ENCODE measurements at regions not wholly inside any gene's neighbourhood (a gene's known extent, or its start where the extent isn't known, plus 50 kb on each side); places are given as distances from the start of the nearest gene placed in this dataset.
A peak's percentile ranks its signal among the peaks of the same experiment; 100 is the strongest.
"Not testable (repeated sequence)": the region's sequence is repeated elsewhere in the genome, so short reads cannot be mapped to it uniquely, and the experiment has no call there.

GRCh38 chr4:3947761-3948160 lies 181.6 kb downstream of the ADRA2C start:
- not testable (repeated sequence) for H3K36me3 ChIP-seq (ENCODE audit: control insufficient read depth in 1 of 2, insufficient read depth in 2 of 2, low read length in 2 of 2)

GRCh38 chr4:3948210-3948609 lies 182.0 kb downstream of the ADRA2C start:
- not testable (repeated sequence) for H3K4me3 ChIP-seq (ENCODE audit: low read depth in 1 of 2, low read length in 2 of 2); H3K9ac ChIP-seq (ENCODE audit: low read depth in 1 of 2, low read length in 2 of 2); H3K9me3 ChIP-seq (ENCODE audit: control insufficient read depth in 1 of 2, low read length in 2 of 2); H3K4me1 ChIP-seq (ENCODE audit: control insufficient read depth in 1 of 2, insufficient read depth in 2 of 2, low read length in 2 of 2); H3K27me3 ChIP-seq (ENCODE audit: control insufficient read depth in 1 of 2, insufficient read depth in 2 of 2, low read length in 2 of 2); H3K27ac ChIP-seq (ENCODE audit: low read depth, low read length); H3K36me3 ChIP-seq (ENCODE audit: control insufficient read depth in 1 of 2, insufficient read depth in 2 of 2, low read length in 2 of 2)

More at GRCh38 chr4:3947761-3948160, 181.6 kb downstream of the ADRA2C start:
- H3K9me3 ChIP-seq (ENCODE audit: control insufficient read depth in 1 of 2, low read length in 2 of 2); H3K27me3 ChIP-seq (ENCODE audit: control insufficient read depth in 1 of 2, insufficient read depth in 2 of 2, low read length in 2 of 2); H3K9ac ChIP-seq (ENCODE audit: low read depth in 1 of 2, low read length in 2 of 2); H3K4me3 ChIP-seq (ENCODE audit: low read depth in 1 of 2, low read length in 2 of 2); H3K4me1 ChIP-seq (ENCODE audit: control insufficient read depth in 1 of 2, insufficient read depth in 2 of 2, low read length in 2 of 2); H3K27ac ChIP-seq (ENCODE audit: low read depth, low read length): not testable (repeated sequence)

GRCh38 chr4:3949916-3950315 lies 183.7 kb downstream of the ADRA2C start:
- H3K9ac ChIP-seq (ENCODE audit: low read depth in 1 of 2, low read length in 2 of 2); H3K4me1 ChIP-seq (ENCODE audit: control insufficient read depth in 1 of 2, insufficient read depth in 2 of 2, low read length in 2 of 2); H3K27me3 ChIP-seq (ENCODE audit: control insufficient read depth in 1 of 2, insufficient read depth in 2 of 2, low read length in 2 of 2); H3K9me3 ChIP-seq (ENCODE audit: control insufficient read depth in 1 of 2, low read length in 2 of 2); H3K27ac ChIP-seq (ENCODE audit: low read depth, low read length); H3K4me3 ChIP-seq (ENCODE audit: low read depth in 1 of 2, low read length in 2 of 2); H3K36me3 ChIP-seq (ENCODE audit: control insufficient read depth in 1 of 2, insufficient read depth in 2 of 2, low read length in 2 of 2): not testable (repeated sequence)

- not testable (repeated sequence) for H3K4me1 ChIP-seq (ENCODE audit: control insufficient read depth in 1 of 2, insufficient read depth in 2 of 2, low read length in 2 of 2); H3K27ac ChIP-seq (ENCODE audit: low read depth, low read length); H3K9me3 ChIP-seq (ENCODE audit: control insufficient read depth in 1 of 2, low read length in 2 of 2); H3K9ac ChIP-seq (ENCODE audit: low read depth in 1 of 2, low read length in 2 of 2); H3K27me3 ChIP-seq (ENCODE audit: control insufficient read depth in 1 of 2, insufficient read depth in 2 of 2, low read length in 2 of 2); H3K4me3 ChIP-seq (ENCODE audit: low read depth in 1 of 2, low read length in 2 of 2); H3K36me3 ChIP-seq (ENCODE audit: control insufficient read depth in 1 of 2, insufficient read depth in 2 of 2, low read length in 2 of 2)
These were observed 186.4 kb downstream of the ADRA2C start for GRCh38 chr4:3952443-3953139.

GRCh38 chr4:3953140-3953489 lies 186.9 kb downstream of the ADRA2C start:
- H3K27ac ChIP-seq (ENCODE audit: low read depth, low read length); H3K27me3 ChIP-seq (ENCODE audit: control insufficient read depth in 1 of 2, insufficient read depth in 2 of 2, low read length in 2 of 2); H3K4me1 ChIP-seq (ENCODE audit: control insufficient read depth in 1 of 2, insufficient read depth in 2 of 2, low read length in 2 of 2); H3K9ac ChIP-seq (ENCODE audit: low read depth in 1 of 2, low read length in 2 of 2); H3K36me3 ChIP-seq (ENCODE audit: control insufficient read depth in 1 of 2, insufficient read depth in 2 of 2, low read length in 2 of 2); H3K9me3 ChIP-seq (ENCODE audit: control insufficient read depth in 1 of 2, low read length in 2 of 2); H3K4me3 ChIP-seq (ENCODE audit: low read depth in 1 of 2, low read length in 2 of 2): not testable (repeated sequence)

GRCh38 chr4:3954540-3955320 lies 188.5 kb downstream of the ADRA2C start:
- H3K9ac ChIP-seq (ENCODE audit: low read depth in 1 of 2, low read length in 2 of 2): peak overlapping the region in 1 of 2 donors; percentile 61
- not testable (repeated sequence) for H3K9me3 ChIP-seq (ENCODE audit: control insufficient read depth in 1 of 2, low read length in 2 of 2)
- H3K27ac ChIP-seq (ENCODE audit: low read depth, low read length): peak overlapping the region; percentile 42

GRCh38 chr4:3955321-3956164 lies 189.4 kb downstream of the ADRA2C start:
- not testable (repeated sequence) for H3K4me1 ChIP-seq (ENCODE audit: control insufficient read depth in 1 of 2, insufficient read depth in 2 of 2, low read length in 2 of 2); H3K9me3 ChIP-seq (ENCODE audit: control insufficient read depth in 1 of 2, low read length in 2 of 2); H3K27me3 ChIP-seq (ENCODE audit: control insufficient read depth in 1 of 2, insufficient read depth in 2 of 2, low read length in 2 of 2); H3K36me3 ChIP-seq (ENCODE audit: control insufficient read depth in 1 of 2, insufficient read depth in 2 of 2, low read length in 2 of 2)
- Histone ChIP-seq H3K27ac (ENCODE audit: low read depth, low read length) (peak overlapping the region; percentile 56), H3K4me3 (ENCODE audit: low read depth in 1 of 2, low read length in 2 of 2) (peak overlapping the region; percentile 61 to 74), H3K9ac (ENCODE audit: low read depth in 1 of 2, low read length in 2 of 2) (peak overlapping the region; percentile 43 to 61)

More at GRCh38 chr4:3954540-3955320, 188.5 kb downstream of the ADRA2C start:
- H3K27me3 ChIP-seq (ENCODE audit: control insufficient read depth in 1 of 2, insufficient read depth in 2 of 2, low read length in 2 of 2); H3K36me3 ChIP-seq (ENCODE audit: control insufficient read depth in 1 of 2, insufficient read depth in 2 of 2, low read length in 2 of 2); H3K4me1 ChIP-seq (ENCODE audit: control insufficient read depth in 1 of 2, insufficient read depth in 2 of 2, low read length in 2 of 2): not testable (repeated sequence)
- H3K4me3 ChIP-seq (ENCODE audit: low read depth in 1 of 2, low read length in 2 of 2): peak overlapping the region; percentile 61 to 74

GRCh38 chr4:3956165-3956867 lies 190.1 kb downstream of the ADRA2C start:
- Histone ChIP-seq H3K9ac (ENCODE audit: low read depth in 1 of 2, low read length in 2 of 2) (peak overlapping the region; percentile 25 to 43), H3K27ac (ENCODE audit: low read depth, low read length) (peak overlapping the region; percentile 56), H3K4me3 (ENCODE audit: low read depth in 1 of 2, low read length in 2 of 2) (peak overlapping the region in 1 of 2 donors; percentile 65)
- H3K36me3 ChIP-seq (ENCODE audit: control insufficient read depth in 1 of 2, insufficient read depth in 2 of 2, low read length in 2 of 2); H3K27me3 ChIP-seq (ENCODE audit: control insufficient read depth in 1 of 2, insufficient read depth in 2 of 2, low read length in 2 of 2); H3K4me1 ChIP-seq (ENCODE audit: control insufficient read depth in 1 of 2, insufficient read depth in 2 of 2, low read length in 2 of 2); H3K9me3 ChIP-seq (ENCODE audit: control insufficient read depth in 1 of 2, low read length in 2 of 2): not testable (repeated sequence)

GRCh38 chr4:3961091-3961672 lies 195.0 kb downstream of the ADRA2C start:
- not testable (repeated sequence) for H3K27me3 ChIP-seq (ENCODE audit: control insufficient read depth in 1 of 2, insufficient read depth in 2 of 2, low read length in 2 of 2); H3K9ac ChIP-seq (ENCODE audit: low read depth in 1 of 2, low read length in 2 of 2); H3K27ac ChIP-seq (ENCODE audit: low read depth, low read length); H3K9me3 ChIP-seq (ENCODE audit: control insufficient read depth in 1 of 2, low read length in 2 of 2); H3K36me3 ChIP-seq (ENCODE audit: control insufficient read depth in 1 of 2, insufficient read depth in 2 of 2, low read length in 2 of 2); H3K4me3 ChIP-seq (ENCODE audit: low read depth in 1 of 2, low read length in 2 of 2); H3K4me1 ChIP-seq (ENCODE audit: control insufficient read depth in 1 of 2, insufficient read depth in 2 of 2, low read length in 2 of 2)
